Ascending aorta (tissue), 2 donors: ENCODE measurements at regions not wholly inside any gene's neighbourhood (a gene's known extent, or its start where the extent isn't known, plus 50 kb on each side); places are given as distances from the start of the nearest gene placed in this dataset.

ENCODE experiments used
- DNase-seq, 2 donors: peaks; one replicate each; pipeline ENCODE4 v3.0.0-alpha.2; 2019; ENCODE audit warnings: low spot score in 2 of 2
- H3K27ac ChIP-seq, 2 donors: fragments of 200-600 bp; sonication (generic); one replicate each; pipeline ENCODE4 v1.5.1; 2016 to 2017; ENCODE audit warnings: mild to moderate bottlenecking in 1 of 2
- H3K27me3 ChIP-seq: fragments of 200-600 bp; sonication (generic); one replicate; pipeline ENCODE4 v1.5.1; 2017
- H3K36me3 ChIP-seq, 2 donors: fragments of 200-600 bp; sonication (generic); one replicate each; pipeline ENCODE4 v1.5.1; 2016
- H3K4me1 ChIP-seq, 2 donors: fragments of 200-600 bp; sonication (generic); one replicate each; pipeline ENCODE4 v1.5.1; 2016 to 2017; ENCODE audit warnings: mild to moderate bottlenecking in 1 of 2
- H3K4me3 ChIP-seq, 2 donors: fragments of 200-600 bp; sonication (generic); one replicate each; pipeline ENCODE4 v1.5.1; 2016 to 2017; ENCODE audit warnings: mild to moderate bottlenecking in 1 of 2
- H3K9me3 ChIP-seq, 2 donors: fragments of 200-600 bp; sonication (generic); one replicate each; pipeline ENCODE4 v1.5.1; 2016
- intact Hi-C: fragments of 100-400 bp; cut with DNase I; formaldehyde crosslinking; loops from one replicate; pipeline ENCODE4 v1.15.1; 2023
- TF ChIP-seq, protein P1 (sequence below), 3 experiments: fragments of 200-600 bp in 2 of 3; fragments of 450-650 bp in 1 of 3; sonication (generic) in 2 of 3; IDR thresholded peaks; one replicate each; pipeline ENCODE4 v1.5.1; 2016 to 2019; ENCODE audit warnings: antibody characterized with exemption in 3 of 3, mild to moderate bottlenecking in 1 of 3, moderate library complexity in 1 of 3

DNA sequence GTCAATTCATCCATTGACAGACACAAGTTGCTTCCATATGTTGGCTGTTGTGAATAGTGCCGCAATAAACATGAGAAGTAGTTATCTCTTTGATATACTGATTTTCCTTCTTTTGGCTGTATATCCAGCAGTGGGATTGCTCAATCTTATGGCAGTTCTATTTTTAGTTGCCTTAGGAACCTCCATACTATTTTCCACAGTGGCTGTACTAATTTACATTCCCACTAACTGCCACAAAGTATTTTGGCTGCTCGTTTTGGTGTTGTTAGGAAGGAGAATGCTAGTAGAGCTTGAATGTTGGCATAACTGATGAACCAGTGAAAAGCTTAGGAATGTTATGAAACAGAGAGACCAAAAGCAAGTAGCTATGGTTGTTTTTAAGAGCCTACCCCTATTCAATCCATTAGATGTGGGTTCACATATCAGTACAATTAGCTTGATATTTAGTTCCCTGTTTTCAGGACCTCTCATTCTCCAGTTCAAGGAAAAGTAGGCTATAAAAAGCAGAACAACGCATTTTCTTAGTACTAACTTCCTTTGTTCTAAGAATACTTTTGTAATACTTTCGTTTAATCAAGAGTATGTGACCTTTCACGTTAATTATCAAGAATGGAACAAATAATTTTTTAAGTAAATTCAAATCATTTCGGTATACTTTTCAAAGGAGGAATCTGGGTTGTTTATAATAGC lies 100.3 kb downstream of the FAS start:
- Histone ChIP-seq H3K27ac (no peak overlapping the region), H3K4me3 (no peak overlapping the region), H3K4me1 (no peaks in the 10 kb centered on the region), H3K36me3 (no peaks in the 10 kb centered on the region), H3K27me3 (no peaks in the 10 kb centered on the region), H3K9me3 (no peaks in the 10 kb centered on the region)
- no peak for DNase-seq
- intact Hi-C loops, result no loop called here
- TF ChIP-seq, protein P1, sequence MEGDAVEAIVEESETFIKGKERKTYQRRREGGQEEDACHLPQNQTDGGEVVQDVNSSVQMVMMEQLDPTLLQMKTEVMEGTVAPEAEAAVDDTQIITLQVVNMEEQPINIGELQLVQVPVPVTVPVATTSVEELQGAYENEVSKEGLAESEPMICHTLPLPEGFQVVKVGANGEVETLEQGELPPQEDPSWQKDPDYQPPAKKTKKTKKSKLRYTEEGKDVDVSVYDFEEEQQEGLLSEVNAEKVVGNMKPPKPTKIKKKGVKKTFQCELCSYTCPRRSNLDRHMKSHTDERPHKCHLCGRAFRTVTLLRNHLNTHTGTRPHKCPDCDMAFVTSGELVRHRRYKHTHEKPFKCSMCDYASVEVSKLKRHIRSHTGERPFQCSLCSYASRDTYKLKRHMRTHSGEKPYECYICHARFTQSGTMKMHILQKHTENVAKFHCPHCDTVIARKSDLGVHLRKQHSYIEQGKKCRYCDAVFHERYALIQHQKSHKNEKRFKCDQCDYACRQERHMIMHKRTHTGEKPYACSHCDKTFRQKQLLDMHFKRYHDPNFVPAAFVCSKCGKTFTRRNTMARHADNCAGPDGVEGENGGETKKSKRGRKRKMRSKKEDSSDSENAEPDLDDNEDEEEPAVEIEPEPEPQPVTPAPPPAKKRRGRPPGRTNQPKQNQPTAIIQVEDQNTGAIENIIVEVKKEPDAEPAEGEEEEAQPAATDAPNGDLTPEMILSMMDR (IDR thresholded peaks at IDR 0.05), result no peak

GRCh38 chr10:89086801-89087521 lies 96.4 kb downstream of the FAS start:
- Histone ChIP-seq H3K9me3 (no peaks in the 10 kb centered on the region), H3K4me3 (peak overlapping the region in 1 of 2 donors; percentile 19), H3K27ac (peak overlapping the region in 1 of 2 donors; percentile 27), H3K4me1 (no peaks in the 10 kb centered on the region), H3K27me3 (no peaks in the 10 kb centered on the region), H3K36me3 (no peaks in the 10 kb centered on the region)
- TF ChIP-seq, protein P1 (IDR thresholded peaks at IDR 0.05), result no peak
- DNase-seq, result peak; percentile 22 to 75
- intact Hi-C loops, result no loop called here

DNA sequence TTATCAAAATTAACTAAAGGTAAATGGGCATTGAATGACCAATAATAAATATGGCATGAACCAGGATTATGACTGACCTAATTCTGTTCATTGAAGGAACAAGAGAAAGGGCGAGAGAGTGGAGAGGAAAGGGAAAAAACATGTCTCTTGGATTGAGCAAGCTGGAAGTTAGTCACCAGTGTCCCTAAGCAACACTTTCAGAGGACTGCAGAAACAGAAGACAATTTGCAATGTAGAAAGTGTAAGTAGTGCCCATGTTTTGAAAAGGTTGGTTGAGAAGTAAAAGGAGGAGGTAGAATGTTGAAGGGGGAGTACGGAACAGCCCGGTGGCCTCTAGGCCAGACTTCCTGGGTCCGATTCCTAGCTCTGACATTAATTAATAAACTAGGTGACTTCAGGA lies 94.6 kb downstream of the FAS start:
- Histone ChIP-seq H3K9me3 (no peaks in the 10 kb centered on the region), H3K4me1 (no peaks in the 10 kb centered on the region), H3K36me3 (no peaks in the 10 kb centered on the region), H3K4me3 (no peak overlapping the region), H3K27me3 (no peaks in the 10 kb centered on the region), H3K27ac (no peak overlapping the region)
- no peak for DNase-seq
- intact Hi-C loops, result no loop called here
- TF ChIP-seq, protein P1 (IDR thresholded peaks at IDR 0.05), result no peak

GRCh38 chr10:89082086-89082485 lies 91.5 kb downstream of the FAS start:
- no peaks in the 10 kb centered on the region for H3K9me3 ChIP-seq
- intact Hi-C loops, result no loop called here
- H3K27me3 ChIP-seq, result no peaks in the 10 kb centered on the region
- TF ChIP-seq, protein P1 (IDR thresholded peaks at IDR 0.05), result no peak
- no peaks in the 10 kb centered on the region for H3K4me1 ChIP-seq
- H3K36me3 ChIP-seq, result no peaks in the 10 kb centered on the region
- no peak for DNase-seq
- no peak overlapping the region for H3K27ac ChIP-seq
- no peak overlapping the region for H3K4me3 ChIP-seq

- no peak overlapping the region for H3K27ac ChIP-seq
- intact Hi-C loops, result no loop called here
Measured at GRCh38 chr10:89080660-89081059, 90.1 kb downstream of the FAS start.

More at GRCh38 chr10:89080660-89081059, 90.1 kb downstream of the FAS start:
- no peaks in the 10 kb centered on the region for H3K36me3 ChIP-seq
- no peaks in the 10 kb centered on the region for H3K9me3 ChIP-seq
- TF ChIP-seq, protein P1 (IDR thresholded peaks at IDR 0.05), result no peak
- no peak for DNase-seq
- H3K27me3 ChIP-seq, result no peaks in the 10 kb centered on the region
- H3K4me3 ChIP-seq, result no peak overlapping the region
- H3K4me1 ChIP-seq, result no peaks in the 10 kb centered on the region
